ENCODE measurements at regions not wholly inside any gene's neighbourhood (a gene's known extent, or its start where the extent isn't known, plus 50 kb on each side); places are given as distances from the start of the nearest gene placed in this dataset.

- Histone ChIP-seq H3K27ac (ENCODE audit: low read depth, low read length) (peak overlapping the region; percentile 94), H3K4me2 (ENCODE audit: low read length) (peak overlapping the region; percentile 74), H3F3A (ENCODE audit: control insufficient read depth, insufficient read depth) (peaks cover 48% of the 10 kb centered on the region), H3K4me3 (ENCODE audit: low read length) (peak overlapping the region; percentile 51), H3K9me2 (replicated peaks; ENCODE audit: control insufficient read depth, low read length) (no peaks in the 10 kb centered on the region), H3K4me1 (ENCODE audit: control insufficient read depth, low read length) (peaks cover 79% of the 10 kb centered on the region), H4K20me1 (ENCODE audit: control insufficient read depth, insufficient read depth, low read depth, low read length) (no peaks in the 10 kb centered on the region), H3K27me3 (ENCODE audit: control insufficient read depth, low read length) (no peaks in the 10 kb centered on the region), H3K9me3 (ENCODE audit: control insufficient read depth, insufficient read depth, low read length) (no peaks in the 10 kb centered on the region), H3K79me2 (ENCODE audit: control insufficient read depth, low read length) (no peaks in the 10 kb centered on the region), H3K36me3 (ENCODE audit: control insufficient read depth, low read length) (no peaks in the 10 kb centered on the region)
- TF ChIP-seq CTCF (IDR thresholded peaks at IDR 0.05; ENCODE audit: low read depth, low read length, poor library complexity, severe bottlenecking) (no peak), EZH2phosphoT487 (IDR thresholded peaks at IDR 0.05; ENCODE audit: borderline replicate concordance, low read length) (no peak)
Measured at GRCh38 chr2:128752691-128753263, 434.1 kb upstream of the HS6ST1 start.

GRCh38 chr2:128753321-128753720 lies 434.7 kb upstream of the HS6ST1 start:
- Histone ChIP-seq H4K20me1 (ENCODE audit: control insufficient read depth, insufficient read depth, low read depth, low read length) (no peaks in the 10 kb centered on the region), H3K79me2 (ENCODE audit: control insufficient read depth, low read length) (peaks cover 2% of the 10 kb centered on the region), H3K9me2 (replicated peaks; ENCODE audit: control insufficient read depth, low read length) (no peaks in the 10 kb centered on the region), H3K27me3 (ENCODE audit: control insufficient read depth, low read length) (no peaks in the 10 kb centered on the region), H3F3A (ENCODE audit: control insufficient read depth, insufficient read depth) (peaks cover 50% of the 10 kb centered on the region), H3K4me1 (ENCODE audit: control insufficient read depth, low read length) (peaks cover 84% of the 10 kb centered on the region), H3K4me3 (ENCODE audit: low read length) (peak overlapping the region; percentile 51), H3K36me3 (ENCODE audit: control insufficient read depth, low read length) (no peaks in the 10 kb centered on the region), H3K9me3 (ENCODE audit: control insufficient read depth, insufficient read depth, low read length) (no peaks in the 10 kb centered on the region), H3K27ac (ENCODE audit: low read depth, low read length) (peak overlapping the region; percentile 94), H3K4me2 (ENCODE audit: low read length) (peak overlapping the region; percentile 74)
- no peak for TF ChIP-seq CTCF (IDR thresholded peaks at IDR 0.05; ENCODE audit: low read depth, low read length, poor library complexity, severe bottlenecking)
- no peak for TF ChIP-seq EZH2phosphoT487 (IDR thresholded peaks at IDR 0.05; ENCODE audit: borderline replicate concordance, low read length)

GRCh38 chr2:128753800-128754199 lies 435.1 kb upstream of the HS6ST1 start:
- H3K4me3 ChIP-seq (ENCODE audit: low read length): peak overlapping the region; percentile 51
- TF ChIP-seq CTCF (IDR thresholded peaks at IDR 0.05; ENCODE audit: low read depth, low read length, poor library complexity, severe bottlenecking) (no peak), EZH2phosphoT487 (IDR thresholded peaks at IDR 0.05; ENCODE audit: borderline replicate concordance, low read length) (no peak)

More at GRCh38 chr2:128753800-128754199, 435.1 kb upstream of the HS6ST1 start:
- H3K9me3 ChIP-seq (ENCODE audit: control insufficient read depth, insufficient read depth, low read length): no peaks in the 10 kb centered on the region
- H3K36me3 ChIP-seq (ENCODE audit: control insufficient read depth, low read length): no peaks in the 10 kb centered on the region
- H3F3A ChIP-seq (ENCODE audit: control insufficient read depth, insufficient read depth): peaks cover 50% of the 10 kb centered on the region
- no peaks in the 10 kb centered on the region for H3K27me3 ChIP-seq (ENCODE audit: control insufficient read depth, low read length)
- peak overlapping the region; percentile 74 for H3K4me2 ChIP-seq (ENCODE audit: low read length)
- H3K4me1 ChIP-seq (ENCODE audit: control insufficient read depth, low read length): peaks cover 89% of the 10 kb centered on the region
- no peaks in the 10 kb centered on the region for H4K20me1 ChIP-seq (ENCODE audit: control insufficient read depth, insufficient read depth, low read depth, low read length)
- peaks cover 7% of the 10 kb centered on the region for H3K79me2 ChIP-seq (ENCODE audit: control insufficient read depth, low read length)
- peak overlapping the region; percentile 94 for H3K27ac ChIP-seq (ENCODE audit: low read depth, low read length)
- no peaks in the 10 kb centered on the region for H3K9me2 ChIP-seq (replicated peaks; ENCODE audit: control insufficient read depth, low read length)

All from DOHH2 (cell line).